Transverse colon (tissue), 4 donors: ENCODE measurements at regions not wholly inside any gene's neighbourhood (a gene's known extent, or its start where the extent isn't known, plus 50 kb on each side); places are given as distances from the start of the nearest gene placed in this dataset.

Source experiments
- DNase-seq: peaks from one replicate; pipeline ENCODE4 v3.0.0-alpha.2; 2019
- H3K27ac ChIP-seq, 4 donors: fragments of 200-600 bp; sonication (generic); 2 replicates each; pipeline ENCODE4 v1.5.1; 2016 to 2018; ENCODE audit warnings: inconsistent platforms in 4 of 4
- H3K27me3 ChIP-seq: fragments of 200-600 bp; sonication (generic); 2 replicates; pipeline ENCODE4 v1.5.1; 2017; ENCODE audit warnings: inconsistent platforms
- H3K36me3 ChIP-seq, 4 donors: fragments of 200-600 bp; sonication (generic); 2 replicates each; pipeline ENCODE4 v1.5.1; 2017 to 2019; ENCODE audit warnings: inconsistent platforms in 4 of 4
- H3K4me1 ChIP-seq, 4 donors: fragments of 200-600 bp; sonication (generic); 2 replicates each; pipeline ENCODE4 v1.5.1; 2017 to 2020; ENCODE audit warnings: inconsistent platforms in 4 of 4
- H3K4me3 ChIP-seq, 4 donors: fragments of 200-600 bp; sonication (generic); 1 replicate in 1 of 4; 2 replicates in 3 of 4; pipeline versions ENCODE4 v1.5.1 to v1.6.1; 2017 to 2019; ENCODE audit warnings: inconsistent platforms in 4 of 4
- H3K9me3 ChIP-seq, 2 donors: fragments of 200-600 bp; sonication (generic); 2 replicates each; pipeline ENCODE4 v1.5.1; 2017 to 2019; ENCODE audit warnings: inconsistent platforms in 2 of 2
- EP300 ChIP-seq: sonication (generic); formaldehyde crosslinking; IDR thresholded peaks from one replicate; pipeline ENCODE4 v1.6.1; 2017; ENCODE audit warnings: antibody characterized with exemption, low read depth
- POLR2A ChIP-seq: fragments of 450-650 bp; IDR thresholded peaks from one replicate; pipeline ENCODE4 v1.6.1; 2016; ENCODE audit warnings: antibody characterized with exemption, mild to moderate bottlenecking, moderate library complexity
- POLR2AphosphoS5 ChIP-seq, 3 donors: sonication (generic); formaldehyde crosslinking; IDR thresholded peaks; one replicate each; pipeline ENCODE4 v1.6.1; 2016; ENCODE audit warnings: antibody characterized with exemption in 3 of 3
- WGBS, 2 donors: methylation state at CpG; one replicate each; pipeline ENCODE4 v1.1.5; 2018; ENCODE audit warnings: low coverage in 1 of 2; 5-methylcytosine and 5-hydroxymethylcytosine counted together
- in situ Hi-C, 4 donors: fragments of 200-750 bp; cut with MboI; loops; one replicate each; pipeline versions ENCODE4 v1.15.0 to v1.15.1; 2017; ENCODE audit warnings: low sequenced_read_pairs in 3 of 4, low pct_ligation_motif_present in 1 of 4, low pct_unique_long_range_greater_than_20kb in 1 of 4
- intact Hi-C: fragments of 100-400 bp; cut with DNase I; formaldehyde crosslinking; loops from one replicate; pipeline ENCODE4 v1.15.1; 2023; ENCODE audit warnings: low total_unique reads
- TF ChIP-seq, protein P1 (sequence below), 5 experiments: fragments of 200-600 bp in 3 of 5; fragments of 450-650 bp in 2 of 5; sonication (generic) in 3 of 5; IDR thresholded peaks; 1 replicate in 2 of 5; 2 replicates in 3 of 5; pipeline ENCODE4 v1.5.1; 2016 to 2017; ENCODE audit warnings: antibody characterized with exemption in 5 of 5, inconsistent platforms in 3 of 5, mild to moderate bottlenecking in 2 of 5, moderate library complexity in 1 of 5

DNA sequence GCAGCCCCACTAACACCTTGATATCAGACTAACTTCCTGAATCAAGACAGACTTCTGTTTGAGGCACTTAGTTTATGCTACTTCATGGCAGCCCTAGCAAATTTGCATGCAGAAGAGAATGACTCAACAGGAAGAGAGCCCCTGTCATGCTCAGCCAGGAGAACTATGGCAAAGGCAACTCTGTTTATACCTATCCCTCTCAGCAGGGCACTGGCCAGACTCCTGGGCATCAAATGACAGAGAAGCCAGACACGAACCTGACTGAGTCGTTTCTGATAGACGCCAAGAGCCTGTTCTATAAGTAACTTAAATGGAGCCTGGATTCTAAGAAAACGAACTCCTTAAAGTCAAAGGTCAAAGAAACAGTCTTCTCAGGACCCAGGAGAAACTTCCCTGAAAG lies 50.9 kb upstream of the UNC5B start:
- TF ChIP-seq POLR2A (no peak), EP300 (no peak), POLR2AphosphoS5 (IDR thresholded peaks at IDR 0.05) (no peak)
- TF ChIP-seq, protein P1, sequence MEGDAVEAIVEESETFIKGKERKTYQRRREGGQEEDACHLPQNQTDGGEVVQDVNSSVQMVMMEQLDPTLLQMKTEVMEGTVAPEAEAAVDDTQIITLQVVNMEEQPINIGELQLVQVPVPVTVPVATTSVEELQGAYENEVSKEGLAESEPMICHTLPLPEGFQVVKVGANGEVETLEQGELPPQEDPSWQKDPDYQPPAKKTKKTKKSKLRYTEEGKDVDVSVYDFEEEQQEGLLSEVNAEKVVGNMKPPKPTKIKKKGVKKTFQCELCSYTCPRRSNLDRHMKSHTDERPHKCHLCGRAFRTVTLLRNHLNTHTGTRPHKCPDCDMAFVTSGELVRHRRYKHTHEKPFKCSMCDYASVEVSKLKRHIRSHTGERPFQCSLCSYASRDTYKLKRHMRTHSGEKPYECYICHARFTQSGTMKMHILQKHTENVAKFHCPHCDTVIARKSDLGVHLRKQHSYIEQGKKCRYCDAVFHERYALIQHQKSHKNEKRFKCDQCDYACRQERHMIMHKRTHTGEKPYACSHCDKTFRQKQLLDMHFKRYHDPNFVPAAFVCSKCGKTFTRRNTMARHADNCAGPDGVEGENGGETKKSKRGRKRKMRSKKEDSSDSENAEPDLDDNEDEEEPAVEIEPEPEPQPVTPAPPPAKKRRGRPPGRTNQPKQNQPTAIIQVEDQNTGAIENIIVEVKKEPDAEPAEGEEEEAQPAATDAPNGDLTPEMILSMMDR (IDR thresholded peaks at IDR 0.05): no peak
- intact Hi-C loops: no loop called here
- H3K27me3 ChIP-seq: no peaks in the 10 kb centered on the region
- no peaks in the 10 kb centered on the region for H3K9me3 ChIP-seq
- DNase-seq: no peak
- no peaks in the 10 kb centered on the region for H3K36me3 ChIP-seq
- no peak overlapping the region for H3K4me3 ChIP-seq
- no peaks in the 10 kb centered on the region for H3K4me1 ChIP-seq
- no peak overlapping the region for H3K27ac ChIP-seq
- WGBS, 2 donors: 58% methylated on average over 4 of the region's 4 CpGs; no CpG with 5 or more reads in 1 of the 2 donors
- in situ Hi-C loops: no loop called here
